ENCODE measurements at regions not wholly inside any gene's neighbourhood (a gene's known extent, or its start where the extent isn't known, plus 50 kb on each side); places are given as distances from the start of the nearest gene placed in this dataset.

- H3K79me2 ChIP-seq (ENCODE audit: insufficient read depth, low read length) = no peaks in the 10 kb centered on the region
- Mint-ChIP-seq H3K4me1 (peaks cover 8% of the 10 kb centered on the region), H3K36me3 (no peaks in the 10 kb centered on the region), H3K4me3 (no peak overlapping the region), H3K27ac (no peak overlapping the region), H3K27me3 (ENCODE audit: low read depth in 3 of 3) (peaks cover 19 to 48% (median 24%) of the 10 kb centered on the region in 3 donors), H3K9me3 (peaks cover 0 to 5% (median 0%) of the 10 kb centered on the region in 7 donors)
- H2AFZ ChIP-seq (ENCODE audit: insufficient read depth, low read depth, low read length, poor library complexity, severe bottlenecking) = no peak overlapping the region
- peaks cover 0 to 21% of the 10 kb centered on the region in 2 donors for H3K27me3 ChIP-seq (ENCODE audit: control insufficient read depth in 2 of 2, insufficient read depth in 2 of 2, low read length in 2 of 2)
- TF ChIP-seq CTCF (IDR thresholded peaks at IDR 0.05) = no peak
- no peaks in the 10 kb centered on the region for H3K36me3 ChIP-seq (replicated peaks in 1 of 2; ENCODE audit: control insufficient read depth in 1 of 2, insufficient read depth in 2 of 2, low read length in 2 of 2)
- intact Hi-C loops (cut with micrococcal nuclease) = no loop called here
- H3K27ac ChIP-seq (ENCODE audit: low read depth in 1 of 2, low read length in 2 of 2) = no peak overlapping the region
- no peak overlapping the region for H3K9ac ChIP-seq (ENCODE audit: insufficient read depth, low read length, poor library complexity, severe bottlenecking)
- no peak overlapping the region for H3K4me2 ChIP-seq (replicated peaks; ENCODE audit: extremely low read depth, low read length, poor library complexity, severe bottlenecking)
- no peaks in the 10 kb centered on the region for H4K20me1 ChIP-seq (ENCODE audit: insufficient read depth, low read length)
- H3K4me3 ChIP-seq (replicated peaks in 1 of 3; ENCODE audit: low read depth in 2 of 3, low read length in 3 of 3) = no peak overlapping the region
- no peak for DNase-seq
- H3K4me1 ChIP-seq (ENCODE audit: control insufficient read depth in 1 of 2, insufficient read depth in 2 of 2, low read length in 2 of 2) = peaks cover 7 to 9% of the 10 kb centered on the region in 2 donors
- 35% methylated on average over 2 of the region's 16 CpGs for WGBS (ENCODE audit: insufficient coverage)
- no peaks in the 10 kb centered on the region for H3K9me3 ChIP-seq (replicated peaks in 1 of 2; ENCODE audit: control insufficient read depth in 1 of 2, insufficient read depth in 1 of 2, low read length in 2 of 2)
Measured at GRCh38 chr16:85377388-85378144, 235.6 kb upstream of the GSE1 start.

- intact Hi-C loops (cut with micrococcal nuclease) = no loop called here
- 65% methylated on average over 14 of the region's 16 CpGs for WGBS (ENCODE audit: insufficient coverage)
- Mint-ChIP-seq H3K4me1 (no peaks in the 10 kb centered on the region), H3K27ac (no peak overlapping the region), H3K27me3 (ENCODE audit: low read depth in 3 of 3) (peaks cover 21 to 48% (median 26%) of the 10 kb centered on the region in 3 donors), H3K9me3 (peaks cover 0 to 10% (median 0%) of the 10 kb centered on the region in 7 donors), H3K36me3 (no peaks in the 10 kb centered on the region), H3K4me3 (peak overlapping the region in 1 of 2 donors; percentile 37)
- H2AFZ ChIP-seq (ENCODE audit: insufficient read depth, low read depth, low read length, poor library complexity, severe bottlenecking) = no peak overlapping the region
- H3K4me3 ChIP-seq (replicated peaks in 1 of 3; ENCODE audit: low read depth in 2 of 3, low read length in 3 of 3) = no peak overlapping the region
- no peaks in the 10 kb centered on the region for H3K36me3 ChIP-seq (replicated peaks in 1 of 2; ENCODE audit: control insufficient read depth in 1 of 2, insufficient read depth in 2 of 2, low read length in 2 of 2)
- H3K79me2 ChIP-seq (ENCODE audit: insufficient read depth, low read length) = no peaks in the 10 kb centered on the region
- peaks cover 0 to under 1% of the 10 kb centered on the region in 2 donors for H3K4me1 ChIP-seq (ENCODE audit: control insufficient read depth in 1 of 2, insufficient read depth in 2 of 2, low read length in 2 of 2)
- TF ChIP-seq CTCF (IDR thresholded peaks at IDR 0.05) = no peak
- DNase-seq = no peak
- no peak overlapping the region for H3K4me2 ChIP-seq (replicated peaks; ENCODE audit: extremely low read depth, low read length, poor library complexity, severe bottlenecking)
- no peaks in the 10 kb centered on the region for H4K20me1 ChIP-seq (ENCODE audit: insufficient read depth, low read length)
- H3K9ac ChIP-seq (ENCODE audit: insufficient read depth, low read length, poor library complexity, severe bottlenecking) = no peak overlapping the region
- peaks cover 0 to 21% of the 10 kb centered on the region in 2 donors for H3K27me3 ChIP-seq (ENCODE audit: control insufficient read depth in 2 of 2, insufficient read depth in 2 of 2, low read length in 2 of 2)
- H3K27ac ChIP-seq (ENCODE audit: low read depth in 1 of 2, low read length in 2 of 2) = no peak overlapping the region
- no peaks in the 10 kb centered on the region for H3K9me3 ChIP-seq (replicated peaks in 1 of 2; ENCODE audit: control insufficient read depth in 1 of 2, insufficient read depth in 1 of 2, low read length in 2 of 2)
Measured at GRCh38 chr16:85378145-85379040, 234.7 kb upstream of the GSE1 start.

All from CD14-positive monocyte (primary cell).